NCI-H345 treated with DMSO at 0.1 percent for 48 hours (cell line): ENCODE measurements at regions not wholly inside any gene's neighbourhood (a gene's known extent, or its start where the extent isn't known, plus 50 kb on each side); places are given as distances from the start of the nearest gene placed in this dataset.

ENCODE experiments used
- DNase-seq: peaks from one replicate; lab custom pipeline; 2025; ENCODE audit not compliant: unreplicated experiment; lab: John Stamatoyannopoulos, UW

- DNase-seq = no peak
Measured at GRCh38 chr18:59057493-59057795, 82.2 kb upstream of the SEC11C start.

GRCh38 chr18:59057969-59058368, 81.7 kb upstream of the SEC11C start:
- no peak for DNase-seq

GRCh38 chr18:59059140-59059539, 80.5 kb upstream of the SEC11C start:
- DNase-seq = no peak

- DNase-seq = no peak
Measured at GRCh38 chr18:59060551-59060950, 79.1 kb upstream of the SEC11C start.

GRCh38 chr18:59061914-59062642, 77.6 kb upstream of the SEC11C start:
- no peak for DNase-seq

GRCh38 chr18:59062643-59063006, 77.1 kb upstream of the SEC11C start:
- DNase-seq = no peak

GRCh38 chr18:59063300-59063906, 76.3 kb upstream of the SEC11C start:
- DNase-seq = no peak

- DNase-seq = no peak
Measured at GRCh38 chr18:59063912-59064311, 75.8 kb upstream of the SEC11C start.

- no peak for DNase-seq
Measured at GRCh38 chr18:59065684-59066083, 74.0 kb upstream of the SEC11C start.

GRCh38 chr18:59067873-59068272, 71.8 kb upstream of the SEC11C start:
- DNase-seq = no peak

GRCh38 chr18:59068276-59069071, 71.2 kb upstream of the SEC11C start:
- DNase-seq = no peak

GRCh38 chr18:59070181-59070912, 69.3 kb upstream of the SEC11C start:
- no peak for DNase-seq

- DNase-seq = no peak
Measured at GRCh38 chr18:59072727-59073421, 66.8 kb upstream of the SEC11C start.

- DNase-seq = no peak
Measured at GRCh38 chr18:59075923-59076322, 63.8 kb upstream of the SEC11C start.

GRCh38 chr18:59079264-59079663, 60.4 kb upstream of the SEC11C start:
- DNase-seq = peak; percentile 81

GRCh38 chr18:59079687-59080501, 59.8 kb upstream of the SEC11C start:
- DNase-seq = peak; percentile 65

GRCh38 chr18:59083136-59083818, 56.4 kb upstream of the SEC11C start:
- no peak for DNase-seq

- no peak for DNase-seq
Measured at GRCh38 chr18:59085126-59085794, 54.4 kb upstream of the SEC11C start.

GRCh38 chr18:59085797-59086196, 53.9 kb upstream of the SEC11C start:
- no peak for DNase-seq
